AML-193 (cell line): ENCODE measurements at regions not wholly inside any gene's neighbourhood (a gene's known extent, or its start where the extent isn't known, plus 50 kb on each side); places are given as distances from the start of the nearest gene placed in this dataset.

Experiments used
- DNase-seq, 2 experiments: peaks; one replicate each; lab custom pipeline; 2025; lab: John Stamatoyannopoulos, UW

- no peak for DNase-seq
These were observed 379.6 kb downstream of the MTX2 start for GRCh38 chr2:176648700-176649297.

- DNase-seq: no peak
These were observed 381.0 kb downstream of the MTX2 start for GRCh38 chr2:176650104-176650837.

GRCh38 chr2:176650838-176651555 is 381.8 kb downstream of the MTX2 start:
- no peak for DNase-seq

- peak; percentile 53 to 67 for DNase-seq
These were observed 383.3 kb downstream of the MTX2 start for GRCh38 chr2:176652300-176653182.

- DNase-seq: peak; percentile 28 to 34
These were observed 384.5 kb downstream of the MTX2 start for GRCh38 chr2:176653479-176654443.

- no peak for DNase-seq
These were observed 387.0 kb downstream of the MTX2 start for GRCh38 chr2:176656038-176656775.

GRCh38 chr2:176656776-176657140 is 387.5 kb downstream of the MTX2 start:
- DNase-seq: no peak

GRCh38 chr2:176657393-176657792 is 388.2 kb downstream of the MTX2 start:
- no peak for DNase-seq

GRCh38 chr2:176658708-176659107 is 389.5 kb downstream of the MTX2 start:
- no peak for DNase-seq

- no peak for DNase-seq
These were observed 393.5 kb downstream of the MTX2 start for GRCh38 chr2:176662753-176663152.

GRCh38 chr2:176664478-176664877 is 395.2 kb downstream of the MTX2 start:
- DNase-seq: no peak

GRCh38 chr2:176665086-176665485 is 395.8 kb downstream of the MTX2 start:
- no peak for DNase-seq

GRCh38 chr2:176668912-176669311 is 399.7 kb downstream of the MTX2 start:
- no peak for DNase-seq

- no peak for DNase-seq
These were observed 400.3 kb downstream of the MTX2 start for GRCh38 chr2:176669398-176670174.

GRCh38 chr2:176675271-176675949 is 406.2 kb downstream of the MTX2 start:
- no peak for DNase-seq

GRCh38 chr2:176677746-176678265 is 408.6 kb downstream of the MTX2 start:
- no peak for DNase-seq

GRCh38 chr2:176678571-176678970 is 409.3 kb downstream of the MTX2 start:
- no peak for DNase-seq

GRCh38 chr2:176679061-176679669 is 409.9 kb downstream of the MTX2 start:
- DNase-seq: no peak
